ENCODE measurements at regions not wholly inside any gene's neighbourhood (a gene's known extent, or its start where the extent isn't known, plus 50 kb on each side); places are given as distances from the start of the nearest gene placed in this dataset.
A peak's percentile ranks its signal among the peaks of the same experiment; 100 is the strongest.

- no TSS peak for BruUV-seq (replicated peaks)
Measured at GRCh38 chr6:44034391-44034861, 92.8 kb downstream of the MRPL14 start.

GRCh38 chr6:44030812-44031454, 96.3 kb downstream of the MRPL14 start:
- intact Hi-C loops (cut with micrococcal nuclease; ENCODE audit: unreplicated experiment) = no loop called here
- Histone ChIP-seq H3K36me3 (ENCODE audit: control insufficient read depth, insufficient read depth, low read length) (no peaks in the 10 kb centered on the region; the same call in 1 of the 2 replicates), H3K27me3 (ENCODE audit: control insufficient read depth, insufficient read depth, low read length) (no peaks in the 10 kb centered on the region), H3K9me3 (ENCODE audit: control insufficient read depth, insufficient read depth, low read depth, low read length) (no peaks in the 10 kb centered on the region), H3K27ac (ENCODE audit: low read length) (no peak overlapping the region), H3K4me1 (ENCODE audit: control insufficient read depth, insufficient read depth, low read length) (peaks cover 17% of the 10 kb centered on the region), H3K4me3 (ENCODE audit: low read depth in 2 of 2, low read length in 2 of 2) (no peak overlapping the region)
- in situ Hi-C loops (cut with HindIII; ENCODE audit: low pct_unique_long_range_greater_than_20kb, low sequenced_read_pairs) = no loop called here
- ChIA-PET POLR2A (no interaction called here), CTCF (interaction anchor here (0.6 kb wide), 1 partner anchor 9 kb away, joined by 3 read pairs; no protein-coding TSS in a partner anchor)
- ATAC-seq = no peak
- no peak for DNase-seq (ENCODE audit: low read depth, low spot score)
- BruUV-seq (replicated peaks) = no TSS peak
- TF ChIP-seq CTCF (IDR thresholded peaks at IDR 0.05) (no peak), REST (IDR thresholded peaks at IDR 0.05; ENCODE audit: insufficient read depth in 1 of 2, low read depth in 2 of 2, low read length in 1 of 2) (no peak), SIN3A (IDR thresholded peaks at IDR 0.05; ENCODE audit: borderline replicate concordance, insufficient read depth, low read depth, low read length) (no peak), TCF7L2 (IDR thresholded peaks at IDR 0.05; ENCODE audit: low read depth, low read length) (no peak), POLR2AphosphoS5 (IDR thresholded peaks at IDR 0.05; ENCODE audit: low read depth, low read length) (no peak)

More at GRCh38 chr6:44034391-44034861, 92.8 kb downstream of the MRPL14 start:
- Histone ChIP-seq H3K36me3 (ENCODE audit: control insufficient read depth, insufficient read depth, low read length) (no peaks in the 10 kb centered on the region; the same call in 1 of the 2 replicates), H3K9me3 (ENCODE audit: control insufficient read depth, insufficient read depth, low read depth, low read length) (no peaks in the 10 kb centered on the region), H3K4me1 (ENCODE audit: control insufficient read depth, insufficient read depth, low read length) (peaks cover 17% of the 10 kb centered on the region), H3K27ac (ENCODE audit: low read length) (peak overlapping the region; percentile 57), H3K27me3 (ENCODE audit: control insufficient read depth, insufficient read depth, low read length) (no peaks in the 10 kb centered on the region), H3K4me3 (ENCODE audit: low read depth in 2 of 2, low read length in 2 of 2) (no peak overlapping the region)
- ChIA-PET CTCF (interaction anchor here (0.7 kb wide), 1 partner anchor 8 kb away, joined by 3 read pairs; no protein-coding TSS in a partner anchor), POLR2A (no interaction called here)
- in situ Hi-C loops (cut with HindIII; ENCODE audit: low pct_unique_long_range_greater_than_20kb, low sequenced_read_pairs) = no loop called here
- TF ChIP-seq REST (IDR thresholded peaks at IDR 0.05; ENCODE audit: insufficient read depth in 1 of 2, low read depth in 2 of 2, low read length in 1 of 2) (no peak), SIN3A (IDR thresholded peaks at IDR 0.05; ENCODE audit: borderline replicate concordance, insufficient read depth, low read depth, low read length) (no peak), POLR2AphosphoS5 (IDR thresholded peaks at IDR 0.05; ENCODE audit: low read depth, low read length) (no peak), CTCF (IDR thresholded peaks at IDR 0.05) (no peak), TCF7L2 (IDR thresholded peaks at IDR 0.05; ENCODE audit: low read depth, low read length) (no peak)
- intact Hi-C loops (cut with micrococcal nuclease; ENCODE audit: unreplicated experiment) = no loop called here
- DNase-seq (ENCODE audit: low read depth, low spot score) (no peak), ATAC-seq (peak; percentile 61)

Measured in Panc1 (cell line).